SK-N-MC (cell line): ENCODE measurements at regions not wholly inside any gene's neighbourhood (a gene's known extent, or its start where the extent isn't known, plus 50 kb on each side); places are given as distances from the start of the nearest gene placed in this dataset.

ENCODE experiments used
- DNase-seq: peaks from one replicate; pipeline ENCODE4 v3.0.0-alpha.2; 2011; ENCODE audit warnings: low read depth, low spot score
- H3K27ac ChIP-seq: fragments of 200-600 bp; sonication (generic); 2 replicates; pipeline ENCODE4 v1.5.1; 2016; ENCODE audit warnings: mixed run types
- H3K36me3 ChIP-seq: fragments of 200-600 bp; sonication (generic); 2 replicates; pipeline ENCODE4 v1.6.1; 2017; ENCODE audit warnings: antibody characterized with exemption, low read length, mixed read lengths; ENCODE audit not compliant: insufficient read depth
- H3K4me3 ChIP-seq: fragments of 200-600 bp; sonication (generic); 2 replicates; pipeline ENCODE4 v1.5.1; 2016
- H3K9ac ChIP-seq: fragments of 200-600 bp; sonication (generic); 2 replicates; pipeline ENCODE4 v1.8.0; 2017; ENCODE audit warnings: mixed run types, mixed read lengths; ENCODE audit not compliant: insufficient read length
- H3K9me3 ChIP-seq: fragments of 200-600 bp; sonication (generic); 2 replicates; pipeline ENCODE4 v1.6.1; 2017; ENCODE audit warnings: low read depth, mild to moderate bottlenecking, antibody characterized with exemption, low read length, moderate library complexity, mixed read lengths
- EZH2 ChIP-seq: fragments of 200-600 bp; sonication (generic); IDR thresholded peaks from one replicate; pipeline ENCODE4 v1.6.1; 2017; ENCODE audit warnings: antibody characterized with exemption
- FOXP2 ChIP-seq: optimal IDR thresholded peaks from 2 replicates; pipeline ENCODE3; 2011; ENCODE audit warnings: mild to moderate bottlenecking, moderate library complexity; ENCODE audit not compliant: insufficient read depth; ENCODE audit errors: extremely low read length, control extremely low read depth
- POLR2AphosphoS5 ChIP-seq: IDR thresholded peaks from 2 replicates; pipeline ENCODE4 v1.6.1; 2012; ENCODE audit warnings: mild to moderate bottlenecking, low read depth, low read length, borderline replicate concordance

- H3K4me3 ChIP-seq: no peak overlapping the region
- no peaks in the 10 kb centered on the region for H3K9me3 ChIP-seq
- no peak overlapping the region for H3K9ac ChIP-seq
- H3K27ac ChIP-seq: no peak overlapping the region
- no peaks in the 10 kb centered on the region for H3K36me3 ChIP-seq
- no peak for TF ChIP-seq FOXP2
- TF ChIP-seq POLR2AphosphoS5: no peak
- TF ChIP-seq EZH2: no peak
- DNase-seq: no peak
These were observed 687.6 kb upstream of the HS6ST1 start for GRCh38 chr2:129006135-129006886.

- DNase-seq: no peak
- no peak overlapping the region for H3K27ac ChIP-seq
- H3K9me3 ChIP-seq: no peaks in the 10 kb centered on the region
- H3K4me3 ChIP-seq: no peak overlapping the region
- no peak overlapping the region for H3K9ac ChIP-seq
- no peaks in the 10 kb centered on the region for H3K36me3 ChIP-seq
- no peak for TF ChIP-seq POLR2AphosphoS5
- no peak for TF ChIP-seq EZH2
- TF ChIP-seq FOXP2: no peak
These were observed 688.2 kb upstream of the HS6ST1 start for GRCh38 chr2:129006901-129007300.

- Histone ChIP-seq H3K27ac (no peak overlapping the region), H3K9me3 (no peaks in the 10 kb centered on the region), H3K4me3 (no peak overlapping the region), H3K36me3 (no peaks in the 10 kb centered on the region), H3K9ac (no peak overlapping the region)
- no peak for DNase-seq
- TF ChIP-seq EZH2: no peak
- TF ChIP-seq POLR2AphosphoS5: no peak
- no peak for TF ChIP-seq FOXP2
These were observed 689.6 kb upstream of the HS6ST1 start for GRCh38 chr2:129008055-129008880.

- no peaks in the 10 kb centered on the region for H3K36me3 ChIP-seq
- no peak for DNase-seq
- H3K9me3 ChIP-seq: no peaks in the 10 kb centered on the region
- H3K9ac ChIP-seq: no peak overlapping the region
- no peak overlapping the region for H3K27ac ChIP-seq
- TF ChIP-seq FOXP2: no peak
- TF ChIP-seq POLR2AphosphoS5: no peak
- no peak for TF ChIP-seq EZH2
- no peak overlapping the region for H3K4me3 ChIP-seq
These were observed 690.4 kb upstream of the HS6ST1 start for GRCh38 chr2:129008881-129009554.

GRCh38 chr2:129009555-129010146 lies 691.0 kb upstream of the HS6ST1 start:
- TF ChIP-seq POLR2AphosphoS5 (no peak), FOXP2 (no peak), EZH2 (no peak)
- H3K36me3 ChIP-seq: no peaks in the 10 kb centered on the region
- DNase-seq: no peak
- no peak overlapping the region for H3K9ac ChIP-seq
- no peak overlapping the region for H3K27ac ChIP-seq
- no peaks in the 10 kb centered on the region for H3K9me3 ChIP-seq
- no peak overlapping the region for H3K4me3 ChIP-seq

- H3K27ac ChIP-seq: no peak overlapping the region
- TF ChIP-seq POLR2AphosphoS5: no peak
- H3K9ac ChIP-seq: no peak overlapping the region
- H3K9me3 ChIP-seq: no peaks in the 10 kb centered on the region
- DNase-seq: no peak
- H3K4me3 ChIP-seq: no peak overlapping the region
- no peaks in the 10 kb centered on the region for H3K36me3 ChIP-seq
These were observed 691.6 kb upstream of the HS6ST1 start for GRCh38 chr2:129010262-129010661.

GRCh38 chr2:129011466-129012061 lies 692.9 kb upstream of the HS6ST1 start:
- no peak for DNase-seq
- TF ChIP-seq POLR2AphosphoS5: no peak
- no peak for TF ChIP-seq FOXP2
- TF ChIP-seq EZH2: no peak
- Histone ChIP-seq H3K9me3 (no peaks in the 10 kb centered on the region), H3K36me3 (no peaks in the 10 kb centered on the region), H3K27ac (no peak overlapping the region), H3K4me3 (no peak overlapping the region), H3K9ac (no peak overlapping the region)

- Histone ChIP-seq H3K27ac (no peak overlapping the region), H3K9me3 (no peaks in the 10 kb centered on the region), H3K36me3 (no peaks in the 10 kb centered on the region), H3K4me3 (no peak overlapping the region), H3K9ac (no peak overlapping the region)
- DNase-seq: no peak
- TF ChIP-seq POLR2AphosphoS5 (no peak), EZH2 (no peak), FOXP2 (no peak)
These were observed 695.8 kb upstream of the HS6ST1 start for GRCh38 chr2:129014432-129014831.
